Mesenchymal stem cell (in vitro differentiated cells and primary cell): ENCODE measurements at regions not wholly inside any gene's neighbourhood (a gene's known extent, or its start where the extent isn't known, plus 50 kb on each side); places are given as distances from the start of the nearest gene placed in this dataset.

ENCODE experiments used
- DNase-seq: peaks from one replicate; pipeline ENCODE4 v3.0.0-alpha.2; 2013
- H2AFZ ChIP-seq: one replicate; pipeline ENCODE4 v1.6.1; 2013; ENCODE audit warnings: low read depth, mild to moderate bottlenecking, control low read depth, inconsistent platforms, low read length, moderate library complexity
- H2AK5ac ChIP-seq: 2 replicates; pipeline ENCODE4 v1.6.1; 2013; ENCODE audit warnings: low read length, moderate library complexity, mild to moderate bottlenecking, inconsistent platforms; ENCODE audit not compliant: severe bottlenecking
- H2BK120ac ChIP-seq: one replicate; pipeline ENCODE4 v1.6.1; 2013; ENCODE audit warnings: low read depth, mild to moderate bottlenecking, inconsistent platforms, low read length, moderate library complexity
- H2BK12ac ChIP-seq, 2 experiments: one replicate each; pipeline ENCODE4 v1.6.1; 2013; ENCODE audit warnings: inconsistent platforms in 2 of 2, low read length in 2 of 2, mild to moderate bottlenecking in 2 of 2, moderate library complexity in 2 of 2, control low read depth in 1 of 2
- H2BK15ac ChIP-seq: one replicate; pipeline ENCODE4 v1.6.1; 2013; ENCODE audit warnings: mild to moderate bottlenecking, low read depth, inconsistent platforms; ENCODE audit not compliant: poor library complexity, severe bottlenecking
- H2BK5ac ChIP-seq: 2 replicates; pipeline ENCODE4 v1.6.1; 2013; ENCODE audit warnings: low read depth, mild to moderate bottlenecking, low read length, control low read depth, inconsistent platforms; ENCODE audit not compliant: poor library complexity, severe bottlenecking
- H3K14ac ChIP-seq, 2 experiments: one replicate each; pipeline ENCODE4 v1.6.1; 2013; ENCODE audit warnings: inconsistent platforms in 2 of 2, low read length in 2 of 2, control low read depth in 1 of 2, mild to moderate bottlenecking in 1 of 2, moderate library complexity in 1 of 2
- H3K18ac ChIP-seq, 2 experiments: one replicate each; pipeline ENCODE4 v1.6.1; 2013; ENCODE audit warnings: inconsistent platforms in 2 of 2, low read length in 2 of 2, control low read depth in 1 of 2, low read depth in 1 of 2, mild to moderate bottlenecking in 1 of 2
- H3K23ac ChIP-seq, 2 experiments: one replicate each; pipeline ENCODE4 v1.6.1; 2013; ENCODE audit warnings: inconsistent platforms in 2 of 2, low read length in 2 of 2, mild to moderate bottlenecking in 2 of 2, moderate library complexity in 2 of 2, control low read depth in 1 of 2
- H3K27ac ChIP-seq: 2 replicates; pipeline ENCODE4 v1.5.1; 2013; ENCODE audit warnings: mild to moderate bottlenecking, moderate library complexity, low read length, control low read depth, inconsistent platforms; ENCODE audit not compliant: poor library complexity, severe bottlenecking
- H3K27me3 ChIP-seq, 2 experiments: 2 replicates each; pipeline versions ENCODE4 v1.6.1 to v1.7.0; 2013; ENCODE audit warnings: low read length in 2 of 2, mild to moderate bottlenecking in 2 of 2, moderate library complexity in 2 of 2, control low read depth in 1 of 2, inconsistent platforms in 1 of 2; ENCODE audit not compliant: control insufficient read depth in 1 of 2, insufficient read depth in 1 of 2
- H3K36me3 ChIP-seq, 2 experiments: 2 replicates each; pipeline versions ENCODE4 v1.6.1 to v1.7.0; 2013; ENCODE audit warnings: low read length in 2 of 2, control low read depth in 1 of 2, inconsistent platforms in 1 of 2, low read depth in 1 of 2, mild to moderate bottlenecking in 1 of 2; ENCODE audit not compliant: insufficient read depth in 2 of 2, control insufficient read depth in 1 of 2
- H3K4ac ChIP-seq, 2 experiments: one replicate each; pipeline ENCODE4 v1.6.1; 2013; ENCODE audit warnings: inconsistent platforms in 2 of 2, low read length in 2 of 2, mild to moderate bottlenecking in 2 of 2, moderate library complexity in 2 of 2, control low read depth in 1 of 2, low read depth in 1 of 2
- H3K4me1 ChIP-seq: 2 replicates; pipeline ENCODE4 v1.6.1; 2013; ENCODE audit warnings: low read depth, low read length, control low read depth; ENCODE audit not compliant: control insufficient read depth, insufficient read depth
- H3K4me2 ChIP-seq: 2 replicates; pipeline ENCODE4 v1.6.1; 2013; ENCODE audit warnings: low read length, mild to moderate bottlenecking, inconsistent platforms; ENCODE audit not compliant: poor library complexity, severe bottlenecking
- H3K4me3 ChIP-seq, 2 experiments: 2 replicates each; pipeline versions ENCODE4 v1.5.1 to v1.7.0; 2013; ENCODE audit warnings: low read length in 2 of 2, mild to moderate bottlenecking in 2 of 2, control low read depth in 1 of 2, low read depth in 1 of 2; ENCODE audit not compliant: insufficient read depth in 1 of 2
- H3K79me1 ChIP-seq: replicated peaks from 2 replicates; pipeline ENCODE4 v1.6.1; 2013; ENCODE audit warnings: mild to moderate bottlenecking, control low read depth, low read length, inconsistent platforms; ENCODE audit not compliant: poor library complexity, severe bottlenecking
- H3K9ac ChIP-seq: 2 replicates; pipeline ENCODE4 v1.7.0; 2013; ENCODE audit warnings: mild to moderate bottlenecking, low read length, moderate library complexity
- H3K9me3 ChIP-seq: 2 replicates; pipeline ENCODE4 v1.7.0; 2013; ENCODE audit warnings: mild to moderate bottlenecking, low read length; ENCODE audit not compliant: control insufficient read depth
- H4K8ac ChIP-seq: one replicate; pipeline ENCODE4 v1.6.1; 2013; ENCODE audit warnings: inconsistent platforms, mild to moderate bottlenecking, low read length, moderate library complexity
- H4K91ac ChIP-seq: one replicate; pipeline ENCODE4 v1.6.1; 2013; ENCODE audit warnings: mild to moderate bottlenecking, low read length, inconsistent platforms
- WGBS: methylation state at CpG from one replicate; pipeline ENCODE4 v1.1.7; 2013; ENCODE audit warnings: mixed read lengths; 5-methylcytosine and 5-hydroxymethylcytosine counted together

DNA sequence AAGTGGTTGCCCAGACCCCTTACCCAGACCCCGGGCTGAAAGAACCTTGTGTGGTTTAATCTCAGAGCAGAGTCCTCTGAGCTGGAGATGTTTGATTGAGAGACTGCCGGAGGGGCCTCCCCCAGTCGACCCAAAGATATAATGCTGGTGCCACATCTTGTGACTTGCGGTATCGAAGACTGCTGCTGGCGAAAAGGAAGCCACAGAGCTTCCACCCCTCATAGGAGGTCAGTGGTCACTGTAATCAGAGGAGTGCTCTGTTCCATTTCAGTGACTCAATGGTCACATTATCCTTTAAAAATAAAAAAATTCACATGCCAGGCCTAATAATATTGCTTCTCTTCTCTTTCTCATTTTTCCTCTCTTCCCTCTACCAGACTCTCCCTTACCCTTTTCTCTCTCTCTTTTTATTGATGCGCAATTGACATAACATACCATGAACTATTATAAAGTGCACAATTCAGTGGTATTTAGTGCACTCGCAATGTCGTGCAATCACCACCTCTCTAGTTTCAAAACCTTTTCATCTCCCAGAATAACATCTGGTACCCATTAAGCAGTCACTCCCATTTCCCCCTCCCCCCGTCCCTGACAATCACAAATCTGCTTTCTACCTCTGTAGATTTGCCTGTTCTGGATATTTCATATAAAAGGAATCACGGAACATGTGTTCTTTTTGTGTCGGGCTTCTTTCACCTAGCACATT, 52.6 kb upstream of the LYST start:
- no peak overlapping the region for H2BK120ac ChIP-seq
- peak overlapping the region in 1 of 2 experiments; percentile 13 for H3K4me3 ChIP-seq
- H2BK5ac ChIP-seq = no peak overlapping the region
- H3K79me1 ChIP-seq = no peaks in the 10 kb centered on the region
- WGBS = 86% methylated on average over 12 of the region's 12 CpGs
- no peak overlapping the region for H3K4me2 ChIP-seq
- no peaks in the 10 kb centered on the region for H3K36me3 ChIP-seq
- no peak overlapping the region for H2AFZ ChIP-seq
- H3K27ac ChIP-seq = no peak overlapping the region
- DNase-seq = no peak
- no peak overlapping the region for H4K8ac ChIP-seq
- no peak overlapping the region for H3K14ac ChIP-seq
- H2AK5ac ChIP-seq = no peak overlapping the region
- no peaks in the 10 kb centered on the region for H3K27me3 ChIP-seq
- no peak overlapping the region for H3K23ac ChIP-seq
- peaks cover 27% of the 10 kb centered on the region for H3K4me1 ChIP-seq
- H3K4ac ChIP-seq = no peak overlapping the region
- peak overlapping the region in 1 of 2 experiments; percentile 30 for H3K18ac ChIP-seq
- H3K9me3 ChIP-seq = no peaks in the 10 kb centered on the region
- no peak overlapping the region for H4K91ac ChIP-seq
- peak overlapping the region in 1 of 2 experiments; percentile 88 for H2BK12ac ChIP-seq
- H2BK15ac ChIP-seq = no peak overlapping the region
- H3K9ac ChIP-seq = peak overlapping the region; percentile 75

DNA sequence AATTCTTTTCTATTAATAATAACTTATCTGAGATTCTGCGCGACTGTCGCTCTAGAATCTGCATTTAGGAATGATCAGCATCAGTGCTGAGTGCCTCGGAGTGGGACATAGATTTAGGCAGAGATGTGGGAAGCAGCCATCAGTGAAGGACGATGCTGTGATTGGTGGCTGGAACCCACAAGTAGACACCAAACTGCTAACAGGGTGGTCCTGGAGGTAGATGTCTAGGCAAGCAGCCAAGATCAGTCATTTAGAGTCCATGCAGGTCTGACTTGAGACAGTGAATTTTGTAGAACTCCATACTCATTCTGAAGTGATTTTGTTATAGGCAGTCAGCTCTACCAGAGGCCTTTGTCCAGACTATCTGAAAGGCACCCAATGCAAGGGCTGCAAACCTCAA, 51.8 kb upstream of the LYST start:
- WGBS = 97% methylated on average over 5 of the region's 5 CpGs

DNA sequence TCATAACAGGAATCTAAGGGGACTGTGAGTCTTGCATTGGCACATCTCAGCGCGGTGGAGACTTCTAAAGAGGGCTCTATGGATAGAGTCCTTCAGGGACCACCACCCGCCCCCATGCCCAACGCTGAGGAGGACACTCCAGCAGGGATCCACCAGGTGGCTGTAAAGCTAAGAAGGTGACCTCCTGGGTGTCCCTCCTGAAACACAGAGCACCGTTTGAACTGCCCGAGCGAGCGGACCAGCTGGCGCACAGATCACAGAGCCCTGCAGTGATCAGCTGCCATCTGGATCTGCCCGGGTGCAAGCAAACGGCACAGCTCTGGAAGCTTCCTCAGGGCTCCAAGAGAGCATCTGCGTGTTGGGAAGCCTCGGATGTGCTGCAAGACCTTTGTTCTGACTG, 51.3 kb upstream of the LYST start:
- Histone ChIP-seq H3K4me1 (peaks cover 25% of the 10 kb centered on the region), H3K4ac (peak overlapping the region; percentile 88 to 96), H2BK5ac (peak overlapping the region; percentile 71), H3K9ac (peak overlapping the region; percentile 75), H4K91ac (peak overlapping the region; percentile 58), H3K36me3 (no peaks in the 10 kb centered on the region), H2BK15ac (peak overlapping the region; percentile 85), H2BK120ac (peak overlapping the region; percentile 74), H3K27ac (peak overlapping the region; percentile 83), H3K14ac (no peak overlapping the region), H3K27me3 (no peaks in the 10 kb centered on the region), H3K23ac (peak overlapping the region in 1 of 2 experiments; percentile 3), H3K79me1 (no peaks in the 10 kb centered on the region), H2AK5ac (peak overlapping the region; percentile 32), H3K18ac (peak overlapping the region; percentile 86 to 97), H3K9me3 (no peaks in the 10 kb centered on the region), H3K4me3 (no peak overlapping the region), H2AFZ (no peak overlapping the region), H2BK12ac (peak overlapping the region; percentile 97 to 99), H3K4me2 (no peak overlapping the region), H4K8ac (peak overlapping the region; percentile 10)
- DNase-seq = no peak
- WGBS = 94% methylated on average over 11 of the region's 13 CpGs

More for the DNA sequence above, 51.8 kb upstream of the LYST start:
- no peak overlapping the region for H2AK5ac ChIP-seq
- H3K79me1 ChIP-seq = no peaks in the 10 kb centered on the region
- H2AFZ ChIP-seq = no peak overlapping the region
- peak overlapping the region; percentile 75 for H3K9ac ChIP-seq
- H3K27ac ChIP-seq = no peak overlapping the region
- peak overlapping the region; percentile 85 for H2BK15ac ChIP-seq
- no peak overlapping the region for H3K4me2 ChIP-seq
- peak overlapping the region; percentile 40 for H4K91ac ChIP-seq
- peak overlapping the region; percentile 46 to 73 for H2BK12ac ChIP-seq
- peak overlapping the region in 1 of 2 experiments; percentile 40 for H3K18ac ChIP-seq
- H4K8ac ChIP-seq = no peak overlapping the region
- H3K23ac ChIP-seq = no peak overlapping the region
- no peak overlapping the region for H3K4me3 ChIP-seq
- H3K4ac ChIP-seq = peak overlapping the region in 1 of 2 experiments; percentile 53
- peaks cover 27% of the 10 kb centered on the region for H3K4me1 ChIP-seq
- H3K9me3 ChIP-seq = no peaks in the 10 kb centered on the region
- no peak overlapping the region for H3K14ac ChIP-seq
- no peak overlapping the region for H2BK120ac ChIP-seq
- no peaks in the 10 kb centered on the region for H3K27me3 ChIP-seq
- no peak for DNase-seq
- H2BK5ac ChIP-seq = no peak overlapping the region
- H3K36me3 ChIP-seq = no peaks in the 10 kb centered on the region

DNA sequence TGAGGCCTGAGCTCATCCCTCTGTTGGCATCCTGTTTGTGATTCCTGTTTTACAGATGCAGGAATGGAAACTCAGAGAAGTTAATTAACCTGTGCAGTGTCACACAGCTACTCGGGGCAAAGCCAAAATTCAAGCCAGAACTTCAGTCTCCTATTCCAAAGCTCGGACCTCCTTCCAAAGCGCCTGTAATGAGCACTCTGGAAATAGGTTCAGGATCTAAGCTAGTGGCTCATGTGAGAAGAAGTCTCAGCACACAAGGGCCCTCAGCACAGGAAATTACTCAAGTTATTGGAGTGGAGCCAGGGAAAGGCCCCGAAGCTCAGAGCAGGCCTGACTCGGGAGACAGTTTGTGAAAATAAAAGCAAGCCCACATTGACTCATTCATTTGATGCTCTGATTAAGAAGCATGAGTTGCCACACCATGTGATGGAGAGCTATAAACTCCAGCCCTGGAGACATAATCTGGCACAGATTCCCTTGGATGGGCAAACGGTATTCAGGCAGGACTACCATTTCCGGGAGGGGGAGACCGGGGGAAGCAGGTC, 50.6 kb upstream of the LYST start:
- Histone ChIP-seq H2AK5ac (peak overlapping the region; percentile 90), H3K27ac (peak overlapping the region; percentile 95), H3K4me3 (no peak overlapping the region), H3K18ac (peak overlapping the region; percentile 81 to 90), H3K36me3 (no peaks in the 10 kb centered on the region), H2BK12ac (peak overlapping the region; percentile 67 to 98), H2BK120ac (peak overlapping the region; percentile 80), H3K79me1 (no peaks in the 10 kb centered on the region), H4K91ac (no peak overlapping the region), H2BK15ac (no peak overlapping the region), H3K9me3 (no peaks in the 10 kb centered on the region), H2BK5ac (peak overlapping the region; percentile 80), H3K14ac (peak overlapping the region in 1 of 2 experiments; percentile 36), H3K4me1 (peaks cover 24% of the 10 kb centered on the region), H2AFZ (peak overlapping the region; percentile 56), H3K23ac (no peak overlapping the region), H4K8ac (peak overlapping the region; percentile 55), H3K4ac (peak overlapping the region; percentile 28 to 88), H3K9ac (peak overlapping the region; percentile 75), H3K27me3 (no peaks in the 10 kb centered on the region), H3K4me2 (peak overlapping the region; percentile 30)
- peak; percentile 99 for DNase-seq
- WGBS = 6% methylated on average over 7 of the region's 8 CpGs
